ENCODE measurements at regions not wholly inside any gene's neighbourhood (a gene's known extent, or its start where the extent isn't known, plus 50 kb on each side); places are given as distances from the start of the nearest gene placed in this dataset.
"Not testable (repeated sequence)": the region's sequence is repeated elsewhere in the genome, so short reads cannot be mapped to it uniquely, and the experiment has no call there.

DNA sequence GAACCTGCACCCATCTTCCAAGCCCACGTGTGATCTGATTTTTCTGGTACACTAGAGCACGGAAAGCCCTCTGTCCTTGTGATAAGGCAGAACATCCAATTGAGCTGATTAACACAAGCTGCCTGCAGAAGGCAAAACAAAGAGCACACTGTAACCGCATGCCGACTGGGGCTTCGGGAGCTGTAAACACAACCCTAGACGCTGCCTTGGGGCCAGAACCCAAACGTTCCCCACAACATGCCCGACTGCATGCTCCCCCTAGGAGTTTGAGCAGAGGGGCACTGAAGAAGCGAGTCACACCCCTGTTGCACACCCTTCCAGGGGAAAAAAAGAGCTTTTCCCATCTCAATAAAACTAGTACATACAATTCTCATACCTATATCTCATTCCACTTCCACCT, 470.7 kb downstream of the HTR1B start:
- H3K4me1 ChIP-seq: no peaks in the 10 kb centered on the region
- no peaks in the 10 kb centered on the region for H3K36me3 ChIP-seq
- WGBS, 2 donors: 43 to 62% methylated on average over 9 of the region's 9 CpGs
- TF ChIP-seq EP300 (IDR thresholded peaks at IDR 0.05): no peak
- TF ChIP-seq CTCF (IDR thresholded peaks at IDR 0.05): no peak
- no peak for TF ChIP-seq POLR2A (IDR thresholded peaks at IDR 0.05)
- no peak for DNase-seq (ENCODE audit: low spot score in 2 of 2)
- H3K4me3 ChIP-seq: no peak overlapping the region
- H3K9me3 ChIP-seq: peaks cover 0 to 9% (median 0%) of the 10 kb centered on the region in 4 donors
- no peak overlapping the region for H3K27ac ChIP-seq
- H3K27me3 ChIP-seq: no peaks in the 10 kb centered on the region

DNA sequence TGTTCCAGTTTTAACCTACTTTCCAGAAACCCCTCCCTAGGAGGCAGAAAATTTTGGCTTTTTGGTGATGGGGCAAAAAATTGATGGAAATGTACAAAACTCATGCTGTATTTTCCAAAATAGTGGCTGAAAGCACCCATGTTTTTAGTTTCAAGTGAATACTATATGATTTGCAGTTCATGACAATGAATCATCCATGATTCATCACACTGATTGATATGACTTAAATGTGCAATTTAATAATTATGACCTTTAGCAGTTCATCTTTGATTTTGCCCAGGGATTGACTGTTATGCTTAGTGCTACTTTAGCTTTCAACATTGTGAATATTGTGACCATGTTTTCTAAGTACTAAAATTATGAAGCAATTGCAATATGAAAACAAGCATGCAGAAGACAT, 478.7 kb downstream of the HTR1B start:
- no peak for TF ChIP-seq CTCF (IDR thresholded peaks at IDR 0.05)

GRCh38 chr6:76982476-76983199, 480.7 kb downstream of the HTR1B start:
- Histone ChIP-seq H3K27me3 (no peaks in the 10 kb centered on the region), H3K27ac (no peak overlapping the region), H3K4me3 (no peak overlapping the region), H3K4me1 (no peaks in the 10 kb centered on the region), H3K36me3 (no peaks in the 10 kb centered on the region), H3K9me3 (no peaks in the 10 kb centered on the region)
- DNase-seq (ENCODE audit: low spot score in 2 of 2): no peak
- 90% methylated on average over 3 of the region's 3 CpGs for WGBS, 2 donors
- TF ChIP-seq CTCF (IDR thresholded peaks at IDR 0.05): no peak
- no peak for TF ChIP-seq EP300 (IDR thresholded peaks at IDR 0.05)
- TF ChIP-seq POLR2A (IDR thresholded peaks at IDR 0.05): no peak

More for the DNA sequence above, 478.7 kb downstream of the HTR1B start:
- H3K27ac ChIP-seq: no peak overlapping the region
- H3K27me3 ChIP-seq: no peaks in the 10 kb centered on the region
- peaks cover 0 to 9% (median 0%) of the 10 kb centered on the region in 4 donors for H3K9me3 ChIP-seq
- no peaks in the 10 kb centered on the region for H3K36me3 ChIP-seq
- no peaks in the 10 kb centered on the region for H3K4me1 ChIP-seq
- no peak overlapping the region for H3K4me3 ChIP-seq
- no peak for DNase-seq (ENCODE audit: low spot score in 2 of 2)

DNA sequence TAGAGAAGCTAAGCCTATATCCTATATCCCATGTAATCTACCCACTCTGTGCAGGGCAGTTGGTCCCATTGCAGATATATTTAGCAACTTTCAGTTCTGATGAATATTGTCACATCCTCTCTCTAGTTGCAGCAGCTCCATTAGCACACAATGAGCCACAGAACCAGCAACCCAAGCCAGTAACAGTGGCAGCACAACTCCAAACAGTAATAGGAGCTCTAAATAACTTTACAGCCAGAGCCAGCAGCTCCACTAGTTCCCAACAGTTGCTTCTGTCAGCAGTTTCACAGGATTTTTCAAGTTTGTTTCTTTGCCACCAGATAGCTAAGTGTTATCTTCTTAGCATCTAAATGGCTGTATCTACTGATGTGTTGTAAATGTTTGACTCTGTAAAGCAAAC, 490.8 kb downstream of the HTR1B start:
- DNase-seq (ENCODE audit: low spot score in 2 of 2): no peak
- no peak overlapping the region for H3K27ac ChIP-seq
- H3K36me3 ChIP-seq: no peaks in the 10 kb centered on the region
- no peak overlapping the region for H3K4me3 ChIP-seq
- no peaks in the 10 kb centered on the region for H3K27me3 ChIP-seq
- H3K9me3 ChIP-seq: no peaks in the 10 kb centered on the region
- H3K4me1 ChIP-seq: no peaks in the 10 kb centered on the region
- no peak for TF ChIP-seq CTCF (IDR thresholded peaks at IDR 0.05)

DNA sequence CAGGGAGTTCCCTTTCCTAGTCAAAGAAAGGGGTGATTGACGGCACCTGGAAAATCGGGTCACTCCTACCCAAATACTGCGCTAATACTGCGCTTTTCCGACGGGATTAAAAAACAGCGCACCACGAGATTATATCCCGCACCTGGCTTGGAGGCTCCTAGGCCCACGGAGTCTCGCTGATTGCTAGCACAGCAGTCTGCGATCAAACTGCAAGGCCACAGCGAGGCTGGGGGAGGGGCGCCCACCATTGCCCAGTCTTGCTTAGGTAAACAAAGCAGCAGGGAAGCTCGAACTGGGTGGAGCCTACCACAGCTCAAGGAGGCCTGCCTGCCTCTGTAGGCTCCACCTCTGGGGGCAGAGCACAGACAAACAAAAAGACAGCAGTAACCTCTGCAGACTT, 504.1 kb downstream of the HTR1B start:
- H3K27ac ChIP-seq; H3K4me3 ChIP-seq; H3K4me1 ChIP-seq; H3K9me3 ChIP-seq; H3K27me3 ChIP-seq; DNase-seq (ENCODE audit: low spot score in 2 of 2); H3K36me3 ChIP-seq: not testable (repeated sequence)
- 92% methylated on average over 15 of the region's 15 CpGs for WGBS, 2 donors
